Esophagus muscularis mucosa (tissue), 4 donors: ENCODE measurements at regions not wholly inside any gene's neighbourhood (a gene's known extent, or its start where the extent isn't known, plus 50 kb on each side); places are given as distances from the start of the nearest gene placed in this dataset.

Experiments used
- DNase-seq: peaks from one replicate; pipeline ENCODE4 v3.0.0-alpha.2; 2017; ENCODE audit errors: extremely low spot score
- H3K27ac ChIP-seq, 4 donors: fragments of 200-600 bp; sonication (generic); replicated peaks in 1 of 4; 1 replicate in 3 of 4; 2 replicates in 1 of 4; pipeline ENCODE4 v1.5.1; 2016 to 2019; ENCODE audit warnings: mild to moderate bottlenecking in 1 of 4
- H3K27me3 ChIP-seq, 4 donors: fragments of 200-600 bp; sonication (generic); one replicate each; pipeline versions ENCODE4 v1.5.1 to v1.6.0; 2016 to 2019
- H3K36me3 ChIP-seq, 4 donors: fragments of 200-600 bp; sonication (generic); one replicate each; pipeline ENCODE4 v1.5.1; 2016 to 2019
- H3K4me1 ChIP-seq, 4 donors: fragments of 200-600 bp; sonication (generic); one replicate each; pipeline ENCODE4 v1.5.1; 2016 to 2019
- H3K4me3 ChIP-seq, 4 donors: fragments of 200-600 bp; sonication (generic); 1 replicate in 2 of 4; 2 replicates in 2 of 4; pipeline ENCODE4 v1.5.1; 2016 to 2019; ENCODE audit warnings: mild to moderate bottlenecking in 4 of 4, moderate library complexity in 1 of 4
- H3K9me3 ChIP-seq, 4 donors: fragments of 200-600 bp; sonication (generic); 1 replicate in 3 of 4; 2 replicates in 1 of 4; pipeline ENCODE4 v1.5.1; 2016 to 2019
- EP300 ChIP-seq: sonication (generic); formaldehyde crosslinking; IDR thresholded peaks from one replicate; pipeline ENCODE4 v1.6.1; 2017; ENCODE audit warnings: antibody characterized with exemption
- POLR2A ChIP-seq: fragments of 450-650 bp; IDR thresholded peaks from one replicate; pipeline ENCODE4 v1.6.1; 2017; ENCODE audit warnings: antibody characterized with exemption, moderate library complexity, mild to moderate bottlenecking, low read depth
- POLR2AphosphoS5 ChIP-seq, 2 donors: sonication (generic); formaldehyde crosslinking; IDR thresholded peaks; one replicate each; pipeline ENCODE4 v1.6.1; 2017; ENCODE audit warnings: antibody characterized with exemption in 2 of 2
- WGBS: methylation state at CpG from one replicate; pipeline ENCODE4 v1.1.5; 2018; 5-methylcytosine and 5-hydroxymethylcytosine counted together
- intact Hi-C: fragments of 100-400 bp; cut with DNase I; formaldehyde crosslinking; loops from one replicate; pipeline ENCODE4 v1.15.1; 2023
- TF ChIP-seq, protein P1 (sequence below), 3 experiments: fragments of 200-600 bp in 2 of 3; fragments of 450-650 bp in 1 of 3; sonication (generic) in 2 of 3; IDR thresholded peaks; one replicate each; pipeline ENCODE4 v1.5.1; 2017 to 2019; ENCODE audit warnings: antibody characterized with exemption in 3 of 3, mild to moderate bottlenecking in 2 of 3, moderate library complexity in 1 of 3

- Histone ChIP-seq H3K4me3 (no peak overlapping the region), H3K4me1 (peaks cover 0 to 8% (median 0%) of the 10 kb centered on the region in 4 donors), H3K36me3 (no peaks in the 10 kb centered on the region), H3K27me3 (no peaks in the 10 kb centered on the region), H3K9me3 (no peaks in the 10 kb centered on the region), H3K27ac (no peak overlapping the region)
- TF ChIP-seq, protein P1, sequence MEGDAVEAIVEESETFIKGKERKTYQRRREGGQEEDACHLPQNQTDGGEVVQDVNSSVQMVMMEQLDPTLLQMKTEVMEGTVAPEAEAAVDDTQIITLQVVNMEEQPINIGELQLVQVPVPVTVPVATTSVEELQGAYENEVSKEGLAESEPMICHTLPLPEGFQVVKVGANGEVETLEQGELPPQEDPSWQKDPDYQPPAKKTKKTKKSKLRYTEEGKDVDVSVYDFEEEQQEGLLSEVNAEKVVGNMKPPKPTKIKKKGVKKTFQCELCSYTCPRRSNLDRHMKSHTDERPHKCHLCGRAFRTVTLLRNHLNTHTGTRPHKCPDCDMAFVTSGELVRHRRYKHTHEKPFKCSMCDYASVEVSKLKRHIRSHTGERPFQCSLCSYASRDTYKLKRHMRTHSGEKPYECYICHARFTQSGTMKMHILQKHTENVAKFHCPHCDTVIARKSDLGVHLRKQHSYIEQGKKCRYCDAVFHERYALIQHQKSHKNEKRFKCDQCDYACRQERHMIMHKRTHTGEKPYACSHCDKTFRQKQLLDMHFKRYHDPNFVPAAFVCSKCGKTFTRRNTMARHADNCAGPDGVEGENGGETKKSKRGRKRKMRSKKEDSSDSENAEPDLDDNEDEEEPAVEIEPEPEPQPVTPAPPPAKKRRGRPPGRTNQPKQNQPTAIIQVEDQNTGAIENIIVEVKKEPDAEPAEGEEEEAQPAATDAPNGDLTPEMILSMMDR (IDR thresholded peaks at IDR 0.05), result no peak
- TF ChIP-seq POLR2A (no peak), EP300 (no peak), POLR2AphosphoS5 (IDR thresholded peaks at IDR 0.05) (no peak)
- no peak for DNase-seq
- intact Hi-C loops, result no loop called here
- 93% methylated on average over 1 of the region's 1 CpG for WGBS
These were observed 518.0 kb upstream of the DIPK2B start for GRCh38 chrX:45718676-45719075.

- WGBS, result 59% methylated on average over 3 of the region's 3 CpGs
- intact Hi-C loops, result no loop called here
- H3K9me3 ChIP-seq, result no peaks in the 10 kb centered on the region
- H3K36me3 ChIP-seq, result no peaks in the 10 kb centered on the region
- peaks cover 0 to 8% (median 0%) of the 10 kb centered on the region in 4 donors for H3K4me1 ChIP-seq
- TF ChIP-seq POLR2AphosphoS5 (IDR thresholded peaks at IDR 0.05) (no peak), EP300 (no peak), POLR2A (no peak)
- TF ChIP-seq, protein P1 (IDR thresholded peaks at IDR 0.05), result no peak
- no peak overlapping the region for H3K27ac ChIP-seq
- H3K4me3 ChIP-seq, result no peak overlapping the region
- no peaks in the 10 kb centered on the region for H3K27me3 ChIP-seq
- DNase-seq, result no peak
These were observed 516.1 kb upstream of the DIPK2B start for GRCh38 chrX:45716750-45717149.

GRCh38 chrX:45715748-45716147 is 515.1 kb upstream of the DIPK2B start:
- 55% methylated on average over 1 of the region's 1 CpG for WGBS
- intact Hi-C loops, result no loop called here
- no peaks in the 10 kb centered on the region for H3K36me3 ChIP-seq
- H3K27ac ChIP-seq, result no peak overlapping the region
- DNase-seq, result no peak
- no peaks in the 10 kb centered on the region for H3K27me3 ChIP-seq
- TF ChIP-seq POLR2AphosphoS5 (IDR thresholded peaks at IDR 0.05) (no peak), POLR2A (no peak), EP300 (no peak)
- TF ChIP-seq, protein P1 (IDR thresholded peaks at IDR 0.05), result no peak
- H3K9me3 ChIP-seq, result no peaks in the 10 kb centered on the region
- H3K4me1 ChIP-seq, result peaks cover 0 to 8% (median 0%) of the 10 kb centered on the region in 4 donors
- no peak overlapping the region for H3K4me3 ChIP-seq

- H3K4me1 ChIP-seq, result peaks cover 0 to 8% (median 0%) of the 10 kb centered on the region in 4 donors
- DNase-seq, result no peak
- no peaks in the 10 kb centered on the region for H3K27me3 ChIP-seq
- H3K9me3 ChIP-seq, result no peaks in the 10 kb centered on the region
- TF ChIP-seq, protein P1 (IDR thresholded peaks at IDR 0.05), result no peak
- TF ChIP-seq POLR2AphosphoS5 (IDR thresholded peaks at IDR 0.05) (no peak), POLR2A (no peak), EP300 (no peak)
- H3K27ac ChIP-seq, result no peak overlapping the region
- intact Hi-C loops, result no loop called here
- WGBS, result 84% methylated on average over 3 of the region's 3 CpGs
- H3K36me3 ChIP-seq, result no peaks in the 10 kb centered on the region
- H3K4me3 ChIP-seq, result no peak overlapping the region
These were observed 514.2 kb upstream of the DIPK2B start for GRCh38 chrX:45714866-45715265.

DNA sequence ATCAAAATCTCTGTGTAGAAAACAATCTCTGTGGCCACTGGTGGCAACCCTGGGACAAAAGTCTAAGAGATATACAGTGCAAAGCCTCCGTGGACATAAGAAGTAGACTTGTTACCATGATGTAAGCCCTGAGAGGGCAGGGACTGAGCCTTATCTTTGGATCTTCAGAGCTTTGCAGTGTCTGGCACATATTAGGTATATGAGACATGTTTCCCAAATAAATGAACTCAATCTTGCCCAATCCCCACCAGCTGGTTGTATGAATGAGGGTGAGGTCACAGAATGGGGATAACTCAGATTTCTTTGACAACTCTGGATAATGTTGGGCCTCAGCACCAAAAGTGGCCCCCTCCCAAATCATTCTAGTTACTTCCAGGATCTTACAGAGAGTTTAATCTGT is 511.4 kb upstream of the DIPK2B start:
- TF ChIP-seq POLR2A, result no peak
- no peak for TF ChIP-seq EP300
- TF ChIP-seq POLR2AphosphoS5 (IDR thresholded peaks at IDR 0.05), result no peak
- TF ChIP-seq, protein P1 (IDR thresholded peaks at IDR 0.05), result no peak
- WGBS, result 22% methylated on average over 1 of the region's 1 CpG
- Histone ChIP-seq H3K4me1 (peaks cover 0 to 8% (median 0%) of the 10 kb centered on the region in 4 donors), H3K27me3 (no peaks in the 10 kb centered on the region), H3K4me3 (no peak overlapping the region), H3K27ac (no peak overlapping the region), H3K36me3 (no peaks in the 10 kb centered on the region), H3K9me3 (no peaks in the 10 kb centered on the region)
- intact Hi-C loops, result no loop called here
- DNase-seq, result no peak
